ENCODE measurements at regions not wholly inside any gene's neighbourhood (a gene's known extent, or its start where the extent isn't known, plus 50 kb on each side); places are given as distances from the start of the nearest gene placed in this dataset.
"Not testable (repeated sequence)": the region's sequence is repeated elsewhere in the genome, so short reads cannot be mapped to it uniquely, and the experiment has no call there.

DNA sequence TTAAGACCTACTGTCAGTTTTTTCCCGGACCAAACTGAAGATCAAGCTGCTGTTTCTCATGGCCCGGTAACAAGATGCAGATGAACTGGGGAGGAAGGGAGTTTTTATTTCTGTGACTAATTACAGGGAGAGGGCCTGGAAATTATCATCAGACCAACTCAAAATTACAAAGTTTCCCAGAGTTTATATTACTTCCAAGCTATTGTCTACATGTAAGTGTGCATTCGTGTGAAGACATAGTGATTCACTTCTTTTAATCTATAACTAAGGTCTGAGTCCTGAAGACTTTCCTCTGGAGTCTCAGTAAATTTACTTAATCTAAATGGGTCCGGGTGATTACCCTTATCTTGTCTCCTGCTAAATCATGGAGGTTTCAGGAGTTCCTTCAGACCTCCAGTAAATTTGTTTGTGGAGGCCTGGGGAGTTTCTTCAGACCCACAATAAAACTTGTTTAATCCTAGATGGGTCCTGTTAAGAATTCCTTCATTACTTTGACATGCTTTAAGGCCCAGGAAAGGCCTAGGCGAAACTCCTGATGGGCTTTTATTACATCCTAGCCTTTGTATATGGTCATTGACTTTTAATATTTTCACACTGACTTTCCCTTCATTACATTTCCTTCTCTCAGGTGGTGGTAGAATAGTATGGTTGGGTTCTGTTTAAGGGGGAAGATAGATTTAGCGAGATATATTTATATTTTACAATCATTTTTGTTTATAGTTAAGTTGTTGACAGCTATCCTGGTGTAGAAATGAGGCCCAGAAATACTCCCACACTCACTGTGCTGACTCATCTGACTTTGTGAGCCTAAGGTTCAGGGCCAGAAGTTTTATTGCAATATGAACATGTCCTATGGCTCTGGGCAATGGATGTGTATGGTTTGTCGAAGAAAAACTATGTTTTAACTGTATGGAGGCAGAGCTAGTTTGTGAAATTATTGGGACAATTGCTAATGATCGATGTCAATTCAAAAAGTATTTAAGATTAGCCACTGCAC lies 627.0 kb upstream of the FBXO33 start:
- in situ Hi-C loops (cut with MboI; ENCODE audit: low sequenced_read_pairs, unreplicated experiment) = no loop called here
- DNase-seq (ENCODE audit: low spot score) = no peak
- TF ChIP-seq, protein P1, sequence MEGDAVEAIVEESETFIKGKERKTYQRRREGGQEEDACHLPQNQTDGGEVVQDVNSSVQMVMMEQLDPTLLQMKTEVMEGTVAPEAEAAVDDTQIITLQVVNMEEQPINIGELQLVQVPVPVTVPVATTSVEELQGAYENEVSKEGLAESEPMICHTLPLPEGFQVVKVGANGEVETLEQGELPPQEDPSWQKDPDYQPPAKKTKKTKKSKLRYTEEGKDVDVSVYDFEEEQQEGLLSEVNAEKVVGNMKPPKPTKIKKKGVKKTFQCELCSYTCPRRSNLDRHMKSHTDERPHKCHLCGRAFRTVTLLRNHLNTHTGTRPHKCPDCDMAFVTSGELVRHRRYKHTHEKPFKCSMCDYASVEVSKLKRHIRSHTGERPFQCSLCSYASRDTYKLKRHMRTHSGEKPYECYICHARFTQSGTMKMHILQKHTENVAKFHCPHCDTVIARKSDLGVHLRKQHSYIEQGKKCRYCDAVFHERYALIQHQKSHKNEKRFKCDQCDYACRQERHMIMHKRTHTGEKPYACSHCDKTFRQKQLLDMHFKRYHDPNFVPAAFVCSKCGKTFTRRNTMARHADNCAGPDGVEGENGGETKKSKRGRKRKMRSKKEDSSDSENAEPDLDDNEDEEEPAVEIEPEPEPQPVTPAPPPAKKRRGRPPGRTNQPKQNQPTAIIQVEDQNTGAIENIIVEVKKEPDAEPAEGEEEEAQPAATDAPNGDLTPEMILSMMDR (IDR thresholded peaks at IDR 0.05; ENCODE audit: borderline replicate concordance, control extremely low read depth, extremely low read depth, insufficient read depth, missing control alignments) = no peak

DNA sequence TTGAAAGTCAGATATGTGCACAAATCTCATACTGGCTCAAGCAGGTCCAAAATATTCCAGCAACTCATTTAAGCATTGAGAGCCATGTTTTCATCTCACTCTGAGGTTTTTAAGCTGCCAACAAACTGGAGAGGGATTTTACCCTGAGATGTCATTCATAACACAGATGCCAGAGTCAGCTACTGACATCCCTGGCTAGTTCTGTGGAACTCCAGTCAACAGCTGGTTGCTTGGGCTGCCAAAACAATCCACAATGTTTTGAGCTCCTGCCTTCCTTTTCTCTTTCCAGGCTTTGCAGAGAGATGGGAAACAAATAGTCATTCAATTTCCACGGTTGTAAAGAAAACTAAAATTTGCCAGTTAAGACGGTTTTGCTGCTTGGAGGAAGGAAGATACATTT lies 621.2 kb upstream of the FBXO33 start:
- TF ChIP-seq, protein P1 (IDR thresholded peaks at IDR 0.05; ENCODE audit: borderline replicate concordance, control extremely low read depth, extremely low read depth, insufficient read depth, missing control alignments) = no peak
- in situ Hi-C loops (cut with MboI; ENCODE audit: low sequenced_read_pairs, unreplicated experiment) = no loop called here
- no peak for DNase-seq (ENCODE audit: low spot score)

DNA sequence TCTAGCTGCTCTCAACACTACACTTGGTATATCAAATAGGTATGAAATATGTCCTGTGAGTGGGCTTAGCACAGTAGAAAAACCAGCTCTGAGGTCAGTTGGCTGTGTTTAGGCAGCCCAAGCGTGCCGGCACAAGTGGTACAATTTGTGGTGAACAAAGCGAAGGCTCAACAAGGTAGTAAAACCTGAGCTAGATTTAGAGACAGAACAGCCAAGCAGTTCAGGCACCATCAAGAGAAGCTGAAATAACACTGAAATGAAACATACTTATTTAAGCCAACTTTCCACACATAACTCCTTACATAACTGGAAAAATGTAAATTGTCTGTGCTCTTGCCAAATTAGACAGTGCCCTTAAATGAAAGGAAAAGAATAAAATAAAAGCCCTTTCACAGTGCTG lies 596.8 kb upstream of the FBXO33 start:
- in situ Hi-C loops (cut with MboI; ENCODE audit: low sequenced_read_pairs, unreplicated experiment) = no loop called here
- TF ChIP-seq, protein P1 (IDR thresholded peaks at IDR 0.05; ENCODE audit: borderline replicate concordance, control extremely low read depth, extremely low read depth, insufficient read depth, missing control alignments) = no peak
- no peak for DNase-seq (ENCODE audit: low spot score)

DNA sequence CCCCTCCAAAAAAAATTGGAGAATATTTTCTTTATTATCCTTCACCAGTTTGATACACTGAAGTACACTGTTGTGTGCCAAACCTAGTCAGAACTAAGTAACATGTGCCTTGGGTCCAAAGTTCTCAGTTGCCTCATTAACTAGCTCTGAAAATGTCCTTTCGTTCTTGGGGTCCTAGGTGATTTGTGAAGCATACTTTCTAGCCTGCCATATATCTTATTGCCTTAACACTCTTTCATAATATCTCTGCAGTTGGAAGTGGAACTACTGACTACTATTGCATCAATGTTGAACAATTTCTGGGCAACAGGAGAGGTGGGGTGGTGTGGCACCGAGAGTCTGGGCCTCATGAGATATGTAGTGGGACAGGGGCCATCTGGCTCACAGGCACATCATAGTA lies 592.9 kb upstream of the FBXO33 start:
- TF ChIP-seq, protein P1 (IDR thresholded peaks at IDR 0.05; ENCODE audit: borderline replicate concordance, control extremely low read depth, extremely low read depth, insufficient read depth, missing control alignments) = no peak
- in situ Hi-C loops (cut with MboI; ENCODE audit: low sequenced_read_pairs, unreplicated experiment) = no loop called here
- DNase-seq (ENCODE audit: low spot score) = no peak

DNA sequence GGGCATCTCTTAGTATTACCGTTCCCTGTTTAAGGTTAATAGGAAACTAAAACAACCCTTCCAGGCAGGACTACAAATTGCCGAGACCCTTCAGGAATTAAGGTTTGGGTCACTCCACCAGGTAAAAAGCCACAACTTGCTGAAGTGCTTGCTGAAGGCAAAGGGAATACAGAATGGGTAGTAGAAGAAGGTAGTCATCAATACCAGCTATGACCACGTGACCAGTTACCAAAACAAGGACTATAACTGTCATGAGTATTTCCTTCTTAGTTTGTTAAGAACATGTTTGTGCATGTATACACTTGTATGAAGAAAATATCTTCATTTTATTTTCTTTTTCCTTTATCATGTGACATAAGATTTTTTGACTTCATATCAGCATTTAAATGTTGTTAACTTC lies 578.7 kb upstream of the FBXO33 start:
- in situ Hi-C loops (cut with MboI; ENCODE audit: low sequenced_read_pairs, unreplicated experiment) = no loop called here
- no peak for DNase-seq (ENCODE audit: low spot score)
- TF ChIP-seq, protein P1 (IDR thresholded peaks at IDR 0.05; ENCODE audit: borderline replicate concordance, control extremely low read depth, extremely low read depth, insufficient read depth, missing control alignments) = no peak

DNA sequence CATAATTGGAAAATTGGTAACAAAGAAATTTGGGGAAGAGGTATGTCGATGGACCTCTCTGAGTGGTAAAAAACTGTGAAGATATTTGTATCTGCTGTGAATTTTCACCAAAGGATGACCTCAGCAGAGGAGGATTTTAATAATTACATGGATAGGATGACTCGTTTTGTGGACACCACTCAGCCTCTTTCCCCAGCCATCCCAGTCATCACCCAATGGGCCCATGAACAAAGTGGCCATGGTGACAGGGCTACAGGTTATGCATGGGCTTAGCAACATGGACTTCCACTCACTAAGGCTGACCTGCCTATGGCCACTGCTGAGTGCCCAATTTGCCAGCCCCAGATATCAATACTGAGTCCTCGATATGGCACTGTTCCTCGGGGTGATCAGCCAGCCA lies 577.5 kb upstream of the FBXO33 start:
- in situ Hi-C loops (cut with MboI; ENCODE audit: low sequenced_read_pairs, unreplicated experiment) = no loop called here
- TF ChIP-seq, protein P1 (IDR thresholded peaks at IDR 0.05; ENCODE audit: borderline replicate concordance, control extremely low read depth, extremely low read depth, insufficient read depth, missing control alignments) = no peak
- DNase-seq (ENCODE audit: low spot score) = no peak

DNA sequence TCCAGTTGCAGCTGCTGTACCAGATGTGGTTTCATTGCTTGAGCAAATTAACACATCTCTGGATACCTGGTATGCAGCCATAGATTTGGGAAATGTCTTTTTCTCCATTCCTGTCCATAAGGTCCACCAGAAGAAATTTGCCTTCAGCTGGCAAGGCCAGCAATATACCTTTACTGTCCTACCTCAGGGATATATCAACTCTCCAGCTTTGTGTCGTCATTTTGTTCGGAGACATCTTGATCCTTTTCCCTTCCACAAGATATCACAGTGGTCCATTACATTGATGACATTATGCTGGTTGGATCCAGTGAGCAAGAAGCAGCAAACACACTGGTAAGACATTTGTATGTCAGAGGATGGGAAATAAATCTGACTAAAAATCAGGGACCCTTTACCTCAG lies 576.1 kb upstream of the FBXO33 start:
- in situ Hi-C loops (cut with MboI; ENCODE audit: low sequenced_read_pairs, unreplicated experiment); DNase-seq (ENCODE audit: low spot score): not testable (repeated sequence)

Measured in GM13976 (cell line).